Activated naive CD4-positive, alpha-beta T cell treated with anti-CD3 and anti-CD28 coated beads, Interleukin-2, amount 50 U/mL, for 72 hours (primary cell): ENCODE measurements at regions not wholly inside any gene's neighbourhood (a gene's known extent, or its start where the extent isn't known, plus 50 kb on each side); places are given as distances from the start of the nearest gene placed in this dataset.

ENCODE experiments used
- ATAC-seq, 2 donors: fragments of 150-1000 bp; cut with Tn5 transposase; 2 replicates each; pipeline ENCODE4 v1.10.0; 2021; ENCODE audit warnings: mild to moderate bottlenecking in 2 of 2, moderate library complexity in 2 of 2
- DNase-seq, 2 donors: peaks; one replicate each; pipeline ENCODE4 v3.0.0; 2021 to 2022; ENCODE audit warnings: low spot score in 2 of 2
- H3K27ac Mint-ChIP-seq, 2 donors: one replicate each; pipeline ENCODE4 v1.8.0; 2022; ENCODE audit warnings: mild to moderate bottlenecking in 2 of 2, mixed read lengths in 2 of 2
- H3K36me3 Mint-ChIP-seq, 2 donors: one replicate each; pipeline ENCODE4 v1.8.0; 2022; ENCODE audit warnings: mixed read lengths in 2 of 2
- H3K9me3 Mint-ChIP-seq, 2 donors: one replicate each; pipeline ENCODE4 v1.8.0; 2022; ENCODE audit warnings: mixed read lengths in 2 of 2

GRCh38 chr9:4921449-4921848 lies 63.6 kb upstream of the JAK2 start:
- no peak for DNase-seq
- peaks cover 0 to 11% of the 10 kb centered on the region in 2 donors for H3K36me3 Mint-ChIP-seq
- ATAC-seq, result no peak
- no peak overlapping the region for H3K27ac Mint-ChIP-seq
- peaks cover 0 to 12% of the 10 kb centered on the region in 2 donors for H3K9me3 Mint-ChIP-seq

DNA sequence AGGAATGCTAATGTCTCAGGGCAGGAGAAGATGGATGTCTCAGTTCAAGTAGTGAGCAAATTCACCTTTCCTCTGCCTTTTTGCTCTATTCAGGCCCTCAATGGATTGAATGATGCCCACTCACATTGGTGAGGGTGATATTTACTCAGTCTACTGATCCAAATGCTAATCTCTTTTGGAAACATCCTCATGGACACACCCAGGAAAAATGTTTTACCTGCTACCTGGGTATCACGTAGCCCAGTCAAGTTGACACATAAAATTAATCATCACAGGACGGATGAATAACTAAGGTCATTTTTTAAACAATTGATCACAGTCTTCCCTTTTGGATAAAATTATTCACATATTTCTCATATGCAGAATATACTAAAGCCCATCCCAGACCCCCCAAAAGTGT lies 63.0 kb upstream of the JAK2 start:
- Mint-ChIP-seq H3K9me3 (peaks cover 0 to 12% of the 10 kb centered on the region in 2 donors), H3K27ac (no peak overlapping the region), H3K36me3 (peaks cover 0 to 11% of the 10 kb centered on the region in 2 donors)
- no peak for DNase-seq
- no peak for ATAC-seq

GRCh38 chr9:4922730-4923129 lies 62.3 kb upstream of the JAK2 start:
- DNase-seq (no peak), ATAC-seq (no peak)
- peaks cover 0 to 11% of the 10 kb centered on the region in 2 donors for H3K36me3 Mint-ChIP-seq
- H3K27ac Mint-ChIP-seq, result no peak overlapping the region
- peaks cover 0 to 12% of the 10 kb centered on the region in 2 donors for H3K9me3 Mint-ChIP-seq

DNA sequence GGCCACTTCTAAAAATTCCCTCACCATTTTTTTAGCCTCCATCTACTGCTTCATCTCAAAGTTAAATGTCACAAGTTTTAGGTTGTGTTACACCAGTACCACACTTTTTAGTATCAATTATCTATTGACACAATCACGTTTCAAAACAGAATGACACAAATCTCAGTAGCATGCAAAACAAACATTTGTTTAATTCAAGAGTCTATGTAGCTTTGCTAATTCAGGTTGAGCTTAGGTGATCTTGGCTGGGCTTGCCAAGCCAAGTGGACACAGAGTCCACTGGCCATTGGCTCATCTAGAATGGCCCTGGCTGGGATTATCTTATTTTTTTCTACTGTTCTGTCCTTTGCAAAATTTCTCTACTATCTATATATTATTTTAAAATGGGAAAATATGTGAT lies 61.9 kb upstream of the JAK2 start:
- ATAC-seq, result no peak
- DNase-seq, result no peak
- no peak overlapping the region for H3K27ac Mint-ChIP-seq

DNA sequence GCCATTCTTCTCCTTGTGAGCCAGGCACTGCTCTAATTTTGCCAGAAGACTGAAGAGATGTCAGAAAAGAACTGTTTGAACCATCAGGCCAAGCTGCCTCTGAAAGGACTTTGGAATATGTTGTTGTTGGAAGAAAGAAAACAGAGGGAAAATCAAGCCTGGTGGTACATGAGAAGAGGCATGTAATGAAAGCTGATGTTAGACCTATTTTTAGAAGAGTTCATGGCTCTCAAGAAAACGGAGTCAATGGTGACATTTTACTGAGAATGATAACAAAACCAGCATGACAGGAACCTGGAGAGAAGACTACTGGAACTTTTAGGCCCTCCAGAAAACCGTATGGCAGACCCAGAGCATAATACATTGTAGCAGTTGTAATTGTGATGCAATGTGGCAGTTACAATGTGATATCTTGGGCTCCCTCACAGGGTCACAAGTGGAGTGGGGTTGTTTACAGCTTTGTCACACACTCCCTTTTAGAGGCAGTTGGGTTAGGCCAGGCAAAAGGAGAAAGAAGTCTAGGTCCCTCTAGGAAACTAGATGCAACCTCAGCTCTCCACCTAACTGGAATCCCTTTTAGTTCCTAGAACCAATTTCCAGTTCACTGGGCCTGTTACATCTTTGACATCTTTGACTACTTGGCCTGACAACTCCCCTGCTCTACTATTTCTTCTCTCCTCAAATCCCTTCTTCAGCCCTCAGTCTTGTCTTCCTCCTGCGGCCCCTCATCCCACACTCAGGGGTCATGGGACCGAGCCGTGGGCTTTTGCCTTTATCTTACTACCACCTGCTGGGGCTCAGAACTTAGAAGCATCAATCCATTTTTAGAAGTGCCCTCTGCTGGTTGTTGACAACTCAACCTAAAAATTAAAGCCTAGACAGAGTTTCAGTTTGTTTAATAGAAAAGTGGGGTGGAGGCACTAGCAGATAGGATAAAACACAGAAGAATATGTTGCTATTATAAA lies 61.2 kb upstream of the JAK2 start:
- ATAC-seq, result peak; percentile 43 to 58
- no peak for DNase-seq
- Mint-ChIP-seq H3K36me3 (peaks cover 0 to 11% of the 10 kb centered on the region in 2 donors), H3K9me3 (peaks cover 0 to 5% of the 10 kb centered on the region in 2 donors), H3K27ac (peak overlapping the region; percentile 37 to 40)

More for the DNA sequence above, 61.9 kb upstream of the JAK2 start:
- H3K36me3 Mint-ChIP-seq, result peaks cover 0 to 11% of the 10 kb centered on the region in 2 donors
- peaks cover 0 to 8% of the 10 kb centered on the region in 2 donors for H3K9me3 Mint-ChIP-seq

DNA sequence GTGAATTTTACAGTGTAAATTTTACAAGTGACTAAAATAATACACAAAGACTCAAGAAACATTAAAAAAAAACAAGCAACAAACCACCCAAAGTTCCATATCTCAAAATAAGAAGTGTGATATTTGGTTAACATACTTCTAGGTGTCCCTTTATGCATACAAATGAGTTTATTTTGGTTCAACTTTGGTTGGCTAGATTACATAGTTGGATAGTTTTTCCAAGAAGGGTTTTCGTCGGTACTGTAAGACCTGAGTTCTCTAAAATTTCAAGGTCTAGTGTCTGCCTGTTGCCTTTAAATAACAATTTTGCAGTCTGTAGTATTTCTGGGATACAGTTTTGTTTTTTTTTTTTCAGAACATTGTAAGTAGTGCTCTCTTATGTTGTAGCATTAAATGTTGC lies 58.8 kb upstream of the JAK2 start:
- no peak overlapping the region for H3K27ac Mint-ChIP-seq
- H3K9me3 Mint-ChIP-seq, result no peaks in the 10 kb centered on the region
- H3K36me3 Mint-ChIP-seq, result no peaks in the 10 kb centered on the region
- no peak for DNase-seq
- ATAC-seq, result no peak

GRCh38 chr9:4927043-4927471 lies 58.0 kb upstream of the JAK2 start:
- Mint-ChIP-seq H3K9me3 (no peaks in the 10 kb centered on the region), H3K36me3 (no peaks in the 10 kb centered on the region), H3K27ac (no peak overlapping the region)
- DNase-seq (no peak), ATAC-seq (peak in 1 of 2 donors; percentile 58)

GRCh38 chr9:4927701-4928100 lies 57.4 kb upstream of the JAK2 start:
- ATAC-seq, result no peak
- H3K36me3 Mint-ChIP-seq, result no peaks in the 10 kb centered on the region
- no peak overlapping the region for H3K27ac Mint-ChIP-seq
- no peak for DNase-seq
- no peaks in the 10 kb centered on the region for H3K9me3 Mint-ChIP-seq

DNA sequence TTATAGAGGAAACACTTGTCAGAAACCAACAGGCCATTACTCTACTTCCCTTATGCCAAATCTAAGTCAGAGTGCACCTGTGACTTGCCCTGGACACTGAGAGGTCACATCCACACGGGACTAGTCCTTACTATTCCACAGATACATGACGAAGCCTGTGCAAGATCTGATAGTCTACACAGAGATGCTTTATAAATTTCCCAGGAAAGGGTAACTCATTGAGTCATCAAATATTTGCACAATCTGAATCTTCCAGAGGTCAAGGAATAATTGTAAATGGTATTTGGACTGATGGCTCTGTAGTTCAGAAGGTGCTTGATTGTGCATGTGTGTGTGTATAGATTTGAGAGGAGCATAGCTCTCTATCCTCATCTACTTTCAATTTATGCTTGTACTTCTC lies 55.2 kb upstream of the JAK2 start:
- ATAC-seq, result no peak
- Mint-ChIP-seq H3K27ac (no peak overlapping the region), H3K36me3 (no peaks in the 10 kb centered on the region), H3K9me3 (peaks cover 0 to 4% of the 10 kb centered on the region in 2 donors)
- DNase-seq, result no peak

DNA sequence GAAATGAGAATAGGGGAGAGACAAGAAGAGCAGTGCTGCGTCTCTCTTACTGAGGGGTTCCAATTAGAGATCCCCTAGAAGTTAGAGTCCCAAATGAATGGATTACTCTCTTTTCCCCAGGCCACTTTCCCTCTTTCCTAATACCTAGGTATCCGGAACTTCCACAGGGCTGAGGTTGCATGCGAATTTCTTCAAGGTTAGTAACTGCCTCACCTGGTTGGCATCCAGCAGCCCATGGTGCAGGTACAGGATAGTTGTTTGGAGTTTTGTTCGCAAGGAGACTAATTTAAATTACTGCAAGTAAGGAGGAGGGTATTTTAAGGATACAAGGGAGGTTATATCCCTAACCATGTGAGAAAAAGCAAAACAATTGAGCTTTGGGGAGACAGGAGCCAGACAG lies 52.4 kb upstream of the JAK2 start:
- H3K9me3 Mint-ChIP-seq, result peaks cover 0 to 4% of the 10 kb centered on the region in 2 donors
- H3K27ac Mint-ChIP-seq, result no peak overlapping the region
- DNase-seq (no peak), ATAC-seq (no peak)
- H3K36me3 Mint-ChIP-seq, result no peaks in the 10 kb centered on the region

GRCh38 chr9:4933177-4933576 lies 51.9 kb upstream of the JAK2 start:
- DNase-seq (no peak), ATAC-seq (no peak)
- peaks cover 0 to 4% of the 10 kb centered on the region in 2 donors for H3K9me3 Mint-ChIP-seq
- H3K27ac Mint-ChIP-seq, result no peak overlapping the region
- H3K36me3 Mint-ChIP-seq, result no peaks in the 10 kb centered on the region

DNA sequence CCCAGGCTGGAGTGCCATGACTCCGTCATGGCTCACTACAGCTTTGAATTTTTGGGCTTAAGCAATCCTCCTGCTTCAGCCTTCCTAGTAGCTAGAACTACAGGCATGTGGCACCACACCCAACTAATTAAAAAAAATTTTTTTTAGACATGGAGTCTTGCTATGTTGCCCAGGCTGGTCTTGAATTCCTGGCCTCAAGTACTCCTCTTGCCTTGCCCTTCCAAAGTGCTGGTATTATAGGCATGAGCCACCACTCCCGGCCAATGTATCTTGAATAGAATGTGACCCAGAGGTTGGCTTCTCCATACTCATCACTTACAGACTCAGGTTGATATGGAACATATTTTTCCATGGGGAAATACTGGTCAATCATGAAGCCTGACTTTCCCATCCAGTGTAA lies 51.2 kb upstream of the JAK2 start:
- peaks cover 0 to 4% of the 10 kb centered on the region in 2 donors for H3K9me3 Mint-ChIP-seq
- no peak for ATAC-seq
- DNase-seq, result no peak
- H3K36me3 Mint-ChIP-seq, result no peaks in the 10 kb centered on the region
- H3K27ac Mint-ChIP-seq, result no peak overlapping the region

GRCh38 chr9:4935001-4935672 lies 49.9 kb upstream of the JAK2 start:
- DNase-seq (no peak), ATAC-seq (no peak)
- peaks cover 0 to 4% of the 10 kb centered on the region in 2 donors for H3K9me3 Mint-ChIP-seq
- no peaks in the 10 kb centered on the region for H3K36me3 Mint-ChIP-seq
- H3K27ac Mint-ChIP-seq, result peak overlapping the region; percentile 40 to 93
